ENCODE measurements at regions not wholly inside any gene's neighbourhood (a gene's known extent, or its start where the extent isn't known, plus 50 kb on each side); places are given as distances from the start of the nearest gene placed in this dataset.

DNA sequence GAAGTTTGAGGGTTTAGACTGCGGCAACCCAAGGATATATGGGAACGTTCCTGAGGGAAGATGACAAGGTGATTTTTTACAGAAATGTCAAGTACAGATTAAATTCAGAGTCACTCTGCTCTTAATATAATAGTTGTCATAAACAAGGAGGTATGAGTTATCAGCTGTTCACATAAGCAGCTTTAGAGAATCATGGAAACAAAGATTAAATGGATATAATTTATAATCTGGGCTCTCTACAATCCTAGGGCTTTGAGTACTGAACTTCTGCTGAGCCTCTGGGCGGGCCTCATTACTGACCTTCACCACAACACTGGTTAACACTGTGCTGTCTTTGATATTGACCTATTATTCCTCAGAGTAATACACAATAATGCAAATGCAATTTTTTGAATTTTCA lies 577.8 kb downstream of the RPS29 start:
- no peak overlapping the region for H3K4me2 ChIP-seq
- no peak overlapping the region for H3K4me3 ChIP-seq (ENCODE audit: low read depth in 2 of 2, low read length in 1 of 2)
- DNase-seq: no peak
- no peak for TF ChIP-seq GATA2 (CRISPR knock-in tag; IDR thresholded peaks at IDR 0.05)
- no peak for TF ChIP-seq NRF1 (IDR thresholded peaks at IDR 0.05; ENCODE audit: low read depth, low read length)
- no peak for TF ChIP-seq USF2 (IDR thresholded peaks at IDR 0.05; ENCODE audit: borderline replicate concordance, low read depth, low read length)
- no peak for TF ChIP-seq RXRA (IDR thresholded peaks at IDR 0.05; ENCODE audit: borderline replicate concordance, low read depth)
- no peak for TF ChIP-seq CTCF (IDR thresholded peaks at IDR 0.05)
- TF ChIP-seq MEF2A (IDR thresholded peaks at IDR 0.05; ENCODE audit: borderline replicate concordance, low read depth): no peak
- TF ChIP-seq TAF1 (IDR thresholded peaks at IDR 0.05; ENCODE audit: borderline replicate concordance, low read depth, low read length): no peak
- TF ChIP-seq MXI1 (IDR thresholded peaks at IDR 0.05; ENCODE audit: low read depth, low read length): no peak
- TF ChIP-seq, protein P1, sequence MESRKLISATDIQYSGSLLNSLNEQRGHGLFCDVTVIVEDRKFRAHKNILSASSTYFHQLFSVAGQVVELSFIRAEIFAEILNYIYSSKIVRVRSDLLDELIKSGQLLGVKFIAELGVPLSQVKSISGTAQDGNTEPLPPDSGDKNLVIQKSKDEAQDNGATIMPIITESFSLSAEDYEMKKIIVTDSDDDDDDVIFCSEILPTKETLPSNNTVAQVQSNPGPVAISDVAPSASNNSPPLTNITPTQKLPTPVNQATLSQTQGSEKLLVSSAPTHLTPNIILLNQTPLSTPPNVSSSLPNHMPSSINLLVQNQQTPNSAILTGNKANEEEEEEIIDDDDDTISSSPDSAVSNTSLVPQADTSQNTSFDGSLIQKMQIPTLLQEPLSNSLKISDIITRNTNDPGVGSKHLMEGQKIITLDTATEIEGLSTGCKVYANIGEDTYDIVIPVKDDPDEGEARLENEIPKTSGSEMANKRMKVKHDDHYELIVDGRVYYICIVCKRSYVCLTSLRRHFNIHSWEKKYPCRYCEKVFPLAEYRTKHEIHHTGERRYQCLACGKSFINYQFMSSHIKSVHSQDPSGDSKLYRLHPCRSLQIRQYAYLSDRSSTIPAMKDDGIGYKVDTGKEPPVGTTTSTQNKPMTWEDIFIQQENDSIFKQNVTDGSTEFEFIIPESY (IDR thresholded peaks at IDR 0.05; ENCODE audit: borderline replicate concordance, low read depth): no peak
- TF ChIP-seq SMC3 (IDR thresholded peaks at IDR 0.05; ENCODE audit: low read depth, low read length): no peak
- no peak for TF ChIP-seq MAX (IDR thresholded peaks at IDR 0.05; ENCODE audit: low read depth)
- TF ChIP-seq RAD21 (IDR thresholded peaks at IDR 0.05; ENCODE audit: low read length): no peak
- TF ChIP-seq FOXJ3 (CRISPR knock-in tag; IDR thresholded peaks at IDR 0.05): no peak
- TF ChIP-seq RFX5 (IDR thresholded peaks at IDR 0.05; ENCODE audit: low read length): no peak
- TF ChIP-seq TCF12 (IDR thresholded peaks at IDR 0.05): no peak
- no peak for TF ChIP-seq EZH2phosphoT487 (IDR thresholded peaks at IDR 0.05; ENCODE audit: borderline replicate concordance, low read depth)
- TF ChIP-seq TEAD4 (IDR thresholded peaks at IDR 0.05; ENCODE audit: borderline replicate concordance, insufficient read depth): no peak
- no peaks in the 10 kb centered on the region for H3K27me3 ChIP-seq (ENCODE audit: insufficient read depth)
- ChIA-PET CTCF (no interaction called here), POLR2A (no interaction called here)
- H3K9me3 ChIP-seq: no peaks in the 10 kb centered on the region
- 55% methylated on average over 3 of the region's 3 CpGs for WGBS (ENCODE audit: low lambda C conversion rate)
- no peak overlapping the region for H3K27ac ChIP-seq (ENCODE audit: low read depth in 2 of 2, low read length in 1 of 2)
- no peaks in the 10 kb centered on the region for H3K9me2 ChIP-seq
- H3K4me1 ChIP-seq (ENCODE audit: control insufficient read depth in 1 of 2, insufficient read depth in 2 of 2, low read depth in 1 of 2, low read length in 1 of 2): no peaks in the 10 kb centered on the region
- no peak overlapping the region for H2AFZ ChIP-seq (ENCODE audit: low read depth)
- H3K79me2 ChIP-seq (ENCODE audit: insufficient read depth): no peaks in the 10 kb centered on the region
- no peaks in the 10 kb centered on the region for H3K36me3 ChIP-seq (replicated peaks in 1 of 2; ENCODE audit: control insufficient read depth in 1 of 2, insufficient read depth in 2 of 2, low read length in 1 of 2)
- no peaks in the 10 kb centered on the region for H4K20me1 ChIP-seq (ENCODE audit: insufficient read depth)
- no peaks in the 10 kb centered on the region for H3F3A ChIP-seq (replicated peaks; ENCODE audit: insufficient read depth)
- no peak overlapping the region for H3K9ac ChIP-seq

All from SK-N-SH (cell line).